ENCODE measurements at regions not wholly inside any gene's neighbourhood (a gene's known extent, or its start where the extent isn't known, plus 50 kb on each side); places are given as distances from the start of the nearest gene placed in this dataset.

- TF ChIP-seq CTCF (IDR thresholded peaks at IDR 0.05) (no peak), POLR2A (IDR thresholded peaks at IDR 0.05) (no peak)
These were observed 91.4 kb downstream of the RPRM start for GRCh38 chr2:153387203-153387602.

Data from Peyer's patch (tissue), 4 donors.